IPS-20b (cell line): ENCODE measurements at regions not wholly inside any gene's neighbourhood (a gene's known extent, or its start where the extent isn't known, plus 50 kb on each side); places are given as distances from the start of the nearest gene placed in this dataset.
"Not testable (repeated sequence)": the region's sequence is repeated elsewhere in the genome, so short reads cannot be mapped to it uniquely, and the experiment has no call there.

Experiments
- H3K27ac ChIP-seq: one replicate; pipeline ENCODE4 v1.5.1; 2013; ENCODE audit warnings: low read length
- H3K27me3 ChIP-seq: 2 replicates; pipeline ENCODE4 v1.6.1; 2013; ENCODE audit warnings: mild to moderate bottlenecking, low read length, inconsistent platforms; ENCODE audit not compliant: insufficient read depth
- H3K36me3 ChIP-seq: 2 replicates; pipeline ENCODE4 v1.6.1; 2013; ENCODE audit warnings: low read depth, mild to moderate bottlenecking, inconsistent platforms, low read length, moderate library complexity; ENCODE audit not compliant: insufficient read depth
- H3K4me1 ChIP-seq: 2 replicates; pipeline ENCODE4 v1.6.1; 2013; ENCODE audit warnings: mild to moderate bottlenecking, control low read depth, inconsistent platforms, low read length, moderate library complexity; ENCODE audit not compliant: insufficient read depth
- H3K4me3 ChIP-seq: 2 replicates; pipeline ENCODE4 v1.5.1; 2013; ENCODE audit warnings: mild to moderate bottlenecking, low read length, inconsistent platforms
- H3K9ac ChIP-seq: 2 replicates; pipeline ENCODE4 v1.6.1; 2013; ENCODE audit warnings: low read depth, mild to moderate bottlenecking, inconsistent platforms, low read length, moderate library complexity
- H3K9me3 ChIP-seq: 2 replicates; pipeline ENCODE4 v1.6.1; 2013; ENCODE audit warnings: mild to moderate bottlenecking, low read depth, low read length, inconsistent platforms; ENCODE audit not compliant: insufficient read depth

DNA sequence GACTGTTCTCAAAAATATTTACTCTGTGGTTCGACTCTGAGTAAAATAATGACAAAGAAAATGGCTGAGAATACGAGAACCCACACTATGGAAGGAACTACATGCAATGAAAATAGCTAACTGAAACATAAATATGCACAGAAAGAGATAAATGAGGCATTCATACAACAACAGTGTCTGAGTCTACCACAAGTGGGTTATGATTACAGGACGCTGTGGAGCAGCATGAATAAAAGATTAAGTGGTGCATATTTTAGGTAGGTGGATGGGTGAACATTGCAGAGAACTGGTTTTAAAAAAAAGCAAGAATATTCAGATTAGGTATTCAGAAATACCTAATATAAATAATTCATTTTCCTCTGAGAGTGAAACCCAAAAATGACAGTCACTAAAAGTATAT lies 93.9 kb upstream of the TRIM77 start:
- H3K4me3 ChIP-seq, H3K9me3 ChIP-seq, H3K9ac ChIP-seq, H3K36me3 ChIP-seq, H3K27ac ChIP-seq, H3K27me3 ChIP-seq, H3K4me1 ChIP-seq: not testable (repeated sequence)

DNA sequence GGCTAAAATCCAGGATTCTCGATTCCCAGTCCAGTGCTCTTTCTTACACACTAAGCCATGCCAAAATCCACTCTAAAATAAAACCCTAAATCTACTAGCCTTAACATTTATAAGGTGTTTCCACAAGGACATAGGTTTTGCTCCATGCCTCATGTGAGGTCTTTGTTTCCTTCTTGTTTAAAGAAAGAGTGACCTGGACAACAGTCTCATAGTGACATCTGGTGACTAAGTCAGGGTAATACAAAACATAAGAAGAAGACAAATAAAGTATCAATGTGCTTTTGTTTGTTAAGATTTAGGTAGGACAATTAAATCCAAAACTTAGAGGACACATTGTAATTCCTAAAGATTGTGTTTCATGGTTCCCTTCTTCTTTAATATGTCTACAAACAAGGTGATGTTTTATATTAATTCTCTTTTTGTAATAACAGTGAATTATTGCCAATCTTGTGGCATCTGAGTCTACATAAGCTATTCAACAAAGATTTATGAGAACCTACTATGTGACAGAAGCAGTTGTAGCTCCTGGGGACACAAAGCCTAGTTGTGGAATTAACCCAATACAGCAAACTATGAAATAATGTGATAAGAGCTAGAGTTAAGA lies 93.0 kb upstream of the TRIM77 start:
- H3K27ac ChIP-seq, H3K4me3 ChIP-seq, H3K9me3 ChIP-seq, H3K27me3 ChIP-seq, H3K36me3 ChIP-seq, H3K4me1 ChIP-seq: not testable (repeated sequence)
- H3K9ac ChIP-seq: peak overlapping the region; percentile 55; the same call in 1 of the 2 replicates

GRCh38 chr11:89620721-89621120 lies 89.4 kb upstream of the TRIM77 start:
- not testable (repeated sequence) for H3K9ac ChIP-seq, H3K4me3 ChIP-seq, H3K27me3 ChIP-seq, H3K36me3 ChIP-seq, H3K9me3 ChIP-seq, H3K27ac ChIP-seq, H3K4me1 ChIP-seq

- Histone ChIP-seq H3K27ac (no peak overlapping the region), H3K4me3 (no peak overlapping the region), H3K4me1 (no peaks in the 10 kb centered on the region)
These were observed 84.9 kb upstream of the TRIM77 start for GRCh38 chr11:89625171-89625570.

DNA sequence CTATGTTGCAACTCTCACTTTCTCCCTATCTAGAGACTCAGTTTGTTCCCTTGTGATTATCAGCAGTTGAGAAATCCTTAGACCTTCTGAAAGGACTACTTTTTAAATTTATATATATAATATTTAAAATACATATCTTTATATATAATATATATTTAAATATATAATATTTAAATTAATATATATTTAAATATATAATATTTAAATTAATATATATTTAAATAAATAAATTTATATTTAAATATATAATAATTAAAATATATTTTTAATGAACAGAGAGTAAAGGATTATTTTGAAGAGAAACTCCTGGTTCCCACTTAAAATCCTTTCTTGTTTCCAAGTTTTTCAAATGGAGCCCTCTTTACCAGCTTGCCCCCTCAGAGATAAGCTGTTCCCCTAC lies 83.7 kb upstream of the TRIM77 start:
- Histone ChIP-seq H3K9ac (no peak overlapping the region), H3K4me3 (no peak overlapping the region), H3K27me3 (no peaks in the 10 kb centered on the region), H3K4me1 (no peaks in the 10 kb centered on the region), H3K36me3 (no peaks in the 10 kb centered on the region), H3K9me3 (no peaks in the 10 kb centered on the region), H3K27ac (no peak overlapping the region)

More at GRCh38 chr11:89625171-89625570, 84.9 kb upstream of the TRIM77 start:
- H3K9ac ChIP-seq: no peak overlapping the region
- no peaks in the 10 kb centered on the region for H3K36me3 ChIP-seq
- H3K27me3 ChIP-seq: no peaks in the 10 kb centered on the region
- no peaks in the 10 kb centered on the region for H3K9me3 ChIP-seq

DNA sequence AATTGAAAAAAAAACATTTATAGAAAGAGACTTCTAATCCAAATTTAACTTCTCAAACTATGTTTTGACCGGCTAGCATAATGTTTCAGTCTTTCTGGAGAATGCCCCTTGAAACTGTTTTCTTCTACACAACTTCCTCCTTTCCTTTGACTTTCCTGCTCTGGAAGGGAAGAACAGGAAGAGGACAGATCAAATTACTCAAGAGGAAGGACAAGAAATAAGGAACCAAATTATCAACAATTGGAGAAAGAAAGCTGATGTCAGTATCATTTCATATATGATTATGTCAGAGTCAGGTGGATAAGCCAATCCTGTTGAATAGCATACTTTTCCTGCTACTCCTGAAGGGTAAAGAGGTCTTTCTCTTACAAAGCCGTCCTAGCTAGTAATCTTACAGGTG lies 83.2 kb upstream of the TRIM77 start:
- not testable (repeated sequence) for H3K9me3 ChIP-seq, H3K27ac ChIP-seq, H3K36me3 ChIP-seq, H3K27me3 ChIP-seq, H3K9ac ChIP-seq, H3K4me3 ChIP-seq, H3K4me1 ChIP-seq

DNA sequence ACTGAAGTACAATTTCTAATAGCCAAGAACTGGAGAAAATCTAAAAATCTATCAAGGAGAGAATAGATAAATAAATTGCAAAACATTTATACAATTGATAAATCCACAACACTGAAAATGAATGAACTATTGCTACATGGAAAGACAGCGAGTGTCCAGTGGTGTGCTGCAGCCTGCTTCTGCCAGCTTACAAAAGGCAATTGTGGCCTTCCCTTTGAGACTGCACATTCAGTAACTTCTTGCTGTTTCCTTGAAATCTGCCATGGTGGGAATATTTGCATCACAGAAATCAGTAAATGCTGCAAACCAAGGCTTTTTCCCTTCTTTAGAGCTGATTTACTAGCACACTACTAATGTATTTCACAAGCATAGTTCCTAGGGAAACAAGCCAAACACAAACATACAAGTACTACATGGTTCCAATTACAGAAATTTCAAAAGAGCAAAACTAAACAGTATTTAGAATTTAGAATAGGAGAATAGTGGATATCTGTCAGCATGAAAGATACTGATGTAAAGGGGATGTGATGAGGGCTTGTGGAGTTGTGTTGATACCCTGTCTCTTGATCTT lies 76.9 kb upstream of the TRIM77 start:
- Histone ChIP-seq H3K9me3 (no peaks in the 10 kb centered on the region), H3K4me1 (no peaks in the 10 kb centered on the region), H3K27me3 (no peaks in the 10 kb centered on the region), H3K36me3 (no peaks in the 10 kb centered on the region), H3K9ac (no peak overlapping the region), H3K4me3 (no peak overlapping the region), H3K27ac (no peak overlapping the region)

DNA sequence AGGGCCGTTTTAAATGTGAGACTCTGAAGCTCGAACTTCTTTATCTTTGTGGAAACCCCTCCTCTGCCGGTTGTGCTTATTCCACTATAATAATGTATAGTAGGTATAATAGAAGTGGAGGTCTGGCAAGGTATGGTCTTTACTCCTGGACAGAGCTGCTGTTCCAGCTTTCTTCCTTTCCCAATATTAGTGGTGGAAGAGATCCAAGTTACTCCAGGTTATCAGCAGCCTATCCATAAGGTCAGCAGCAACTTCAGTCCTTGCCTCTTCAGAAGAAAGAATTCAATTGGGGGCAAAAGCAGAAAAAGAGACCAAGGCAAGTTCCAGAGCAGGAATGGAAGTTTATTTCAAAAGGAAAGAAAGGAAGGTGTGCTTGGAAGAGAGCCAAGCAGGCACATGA lies 69.3 kb upstream of the TRIM77 start:
- H3K27ac ChIP-seq, H3K4me1 ChIP-seq, H3K9me3 ChIP-seq, H3K4me3 ChIP-seq, H3K27me3 ChIP-seq, H3K9ac ChIP-seq, H3K36me3 ChIP-seq: not testable (repeated sequence)

GRCh38 chr11:89648232-89648631 lies 61.9 kb upstream of the TRIM77 start:
- H3K27ac ChIP-seq, H3K36me3 ChIP-seq, H3K27me3 ChIP-seq, H3K9ac ChIP-seq, H3K9me3 ChIP-seq, H3K4me1 ChIP-seq, H3K4me3 ChIP-seq: not testable (repeated sequence)

DNA sequence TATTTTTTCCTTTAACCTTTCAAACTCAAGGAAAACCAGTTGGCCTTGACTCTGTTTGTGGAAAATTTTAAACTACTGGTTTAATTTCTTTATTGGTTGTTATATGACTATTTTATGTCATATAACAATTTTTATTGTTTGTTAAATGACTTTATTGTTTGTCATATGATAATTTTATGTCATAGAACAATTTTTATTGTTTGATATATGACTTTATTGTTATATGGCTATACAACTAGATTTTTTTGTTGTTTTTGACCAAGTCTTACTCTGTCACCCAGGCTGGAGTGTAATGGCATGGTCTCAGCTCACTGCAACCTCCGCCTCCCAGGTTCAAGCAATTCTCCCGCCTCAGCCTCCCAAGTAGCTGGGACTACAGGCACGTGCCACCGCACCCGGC lies 61.1 kb upstream of the TRIM77 start:
- not testable (repeated sequence) for H3K27ac ChIP-seq, H3K9me3 ChIP-seq, H3K4me3 ChIP-seq, H3K27me3 ChIP-seq, H3K4me1 ChIP-seq, H3K36me3 ChIP-seq, H3K9ac ChIP-seq

GRCh38 chr11:89654669-89655068 lies 55.4 kb upstream of the TRIM77 start:
- not testable (repeated sequence) for H3K4me3 ChIP-seq, H3K27ac ChIP-seq, H3K9me3 ChIP-seq, H3K27me3 ChIP-seq, H3K9ac ChIP-seq, H3K36me3 ChIP-seq, H3K4me1 ChIP-seq

DNA sequence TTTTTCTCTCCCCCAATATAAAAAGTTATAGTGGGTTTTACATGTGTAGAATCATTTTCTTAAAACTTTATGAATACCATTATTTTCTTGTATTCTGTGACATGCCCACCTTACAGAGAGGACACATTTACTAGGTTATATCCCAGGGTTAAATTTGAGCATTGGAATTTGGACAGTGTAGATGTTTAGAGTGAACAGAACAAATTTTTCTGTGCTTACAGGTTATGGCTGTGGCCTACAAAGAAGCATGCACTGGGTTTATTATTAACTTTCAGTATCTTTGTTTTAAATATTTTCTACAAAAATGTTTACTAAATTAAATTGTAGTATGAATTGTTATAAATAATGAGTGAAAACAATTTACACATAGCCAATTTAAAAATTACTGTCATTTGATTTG lies 51.3 kb upstream of the TRIM77 start:
- H3K36me3 ChIP-seq, H3K4me3 ChIP-seq: not testable (repeated sequence)

GRCh38 chr11:89659414-89659813 lies 50.7 kb upstream of the TRIM77 start:
- H3K27me3 ChIP-seq, H3K36me3 ChIP-seq, H3K4me1 ChIP-seq, H3K9ac ChIP-seq, H3K9me3 ChIP-seq, H3K4me3 ChIP-seq, H3K27ac ChIP-seq: not testable (repeated sequence)

More for the DNA sequence above, 51.3 kb upstream of the TRIM77 start:
- H3K27ac ChIP-seq, H3K27me3 ChIP-seq, H3K4me1 ChIP-seq, H3K9me3 ChIP-seq, H3K9ac ChIP-seq: not testable (repeated sequence)
